Activated CD4-positive, alpha-beta memory T cell treated with anti-CD3 and anti-CD28 coated beads for 36 hours (primary cell): ENCODE measurements at regions not wholly inside any gene's neighbourhood (a gene's known extent, or its start where the extent isn't known, plus 50 kb on each side); places are given as distances from the start of the nearest gene placed in this dataset.

Experiments
- CTCF ChIA-PET: fragments of 350-600 bp; sonication (Branson Sonifier 250); formaldehyde crosslinking; loops from one replicate; lab custom pipeline; 2021; ENCODE audit warnings: antibody characterized with exemption, inconsistent platforms; lab: Charles Lee
- POLR2A ChIA-PET: fragments of 350-600 bp; sonication (Branson Sonifier 250); formaldehyde crosslinking; loops from one replicate; lab custom pipeline; 2021; ENCODE audit warnings: antibody characterized with exemption; lab: Charles Lee
- DNase-seq: peaks from one replicate; pipeline ENCODE4 v3.0.0-alpha.2; 2020
- H3K27ac Mint-ChIP-seq: one replicate; pipeline ENCODE4 v1.8.0; 2021; ENCODE audit warnings: mixed read lengths
- H3K27me3 Mint-ChIP-seq: one replicate; pipeline ENCODE4 v1.8.0; 2021; ENCODE audit warnings: mixed read lengths
- H3K36me3 Mint-ChIP-seq: one replicate; pipeline ENCODE4 v1.8.0; 2021; ENCODE audit warnings: mixed read lengths
- H3K4me1 Mint-ChIP-seq: one replicate; pipeline ENCODE4 v1.8.0; 2021; ENCODE audit warnings: low read depth, mixed read lengths
- H3K4me3 Mint-ChIP-seq: one replicate; pipeline ENCODE4 v1.8.0; 2021; ENCODE audit warnings: mild to moderate bottlenecking, mixed read lengths
- H3K9me3 Mint-ChIP-seq: one replicate; pipeline ENCODE4 v1.8.0; 2021; ENCODE audit warnings: mixed read lengths
- intact Hi-C: fragments of 100-400 bp; cut with micrococcal nuclease; formaldehyde crosslinking; loops from one replicate; pipeline ENCODE4 v1.15.1; 2023

DNA sequence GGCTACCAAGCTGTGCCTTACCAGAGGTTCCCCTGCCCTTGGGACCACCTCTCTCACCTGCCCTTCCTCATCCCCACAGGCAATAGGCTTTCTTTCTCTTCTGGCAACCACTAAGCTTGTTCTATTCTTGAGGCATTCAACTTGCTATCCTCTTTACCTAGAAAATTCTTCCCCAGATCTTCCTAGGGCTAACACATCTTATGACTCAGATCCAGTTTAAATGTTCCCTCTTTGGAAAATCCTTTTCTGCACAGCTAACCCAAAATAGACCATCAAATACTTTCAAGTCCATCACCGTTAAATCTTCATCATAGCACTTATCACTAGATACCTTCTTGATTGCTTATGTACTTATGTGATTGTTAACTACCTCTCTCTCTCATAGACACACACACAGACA is 93.7 kb downstream of the ENC1 start:
- intact Hi-C loops, result no loop called here
- H3K9me3 Mint-ChIP-seq, result no peaks in the 10 kb centered on the region
- H3K27ac Mint-ChIP-seq, result no peak overlapping the region
- H3K36me3 Mint-ChIP-seq, result no peaks in the 10 kb centered on the region
- POLR2A ChIA-PET, result no interaction called here
- peaks cover 4% of the 10 kb centered on the region for H3K27me3 Mint-ChIP-seq
- no peak for DNase-seq
- H3K4me1 Mint-ChIP-seq, result no peaks in the 10 kb centered on the region
- CTCF ChIA-PET, result no interaction called here
- H3K4me3 Mint-ChIP-seq, result no peak overlapping the region

- DNase-seq, result no peak
- ChIA-PET CTCF (no interaction called here), POLR2A (no interaction called here)
- H3K4me3 Mint-ChIP-seq, result no peak overlapping the region
- peaks cover 5% of the 10 kb centered on the region for H3K27me3 Mint-ChIP-seq
- H3K9me3 Mint-ChIP-seq, result no peaks in the 10 kb centered on the region
- H3K27ac Mint-ChIP-seq, result no peak overlapping the region
- H3K4me1 Mint-ChIP-seq, result no peaks in the 10 kb centered on the region
- H3K36me3 Mint-ChIP-seq, result no peaks in the 10 kb centered on the region
- intact Hi-C loops, result no loop called here
Observed at GRCh38 chr5:74544811-74545210, 95.7 kb downstream of the ENC1 start.

DNA sequence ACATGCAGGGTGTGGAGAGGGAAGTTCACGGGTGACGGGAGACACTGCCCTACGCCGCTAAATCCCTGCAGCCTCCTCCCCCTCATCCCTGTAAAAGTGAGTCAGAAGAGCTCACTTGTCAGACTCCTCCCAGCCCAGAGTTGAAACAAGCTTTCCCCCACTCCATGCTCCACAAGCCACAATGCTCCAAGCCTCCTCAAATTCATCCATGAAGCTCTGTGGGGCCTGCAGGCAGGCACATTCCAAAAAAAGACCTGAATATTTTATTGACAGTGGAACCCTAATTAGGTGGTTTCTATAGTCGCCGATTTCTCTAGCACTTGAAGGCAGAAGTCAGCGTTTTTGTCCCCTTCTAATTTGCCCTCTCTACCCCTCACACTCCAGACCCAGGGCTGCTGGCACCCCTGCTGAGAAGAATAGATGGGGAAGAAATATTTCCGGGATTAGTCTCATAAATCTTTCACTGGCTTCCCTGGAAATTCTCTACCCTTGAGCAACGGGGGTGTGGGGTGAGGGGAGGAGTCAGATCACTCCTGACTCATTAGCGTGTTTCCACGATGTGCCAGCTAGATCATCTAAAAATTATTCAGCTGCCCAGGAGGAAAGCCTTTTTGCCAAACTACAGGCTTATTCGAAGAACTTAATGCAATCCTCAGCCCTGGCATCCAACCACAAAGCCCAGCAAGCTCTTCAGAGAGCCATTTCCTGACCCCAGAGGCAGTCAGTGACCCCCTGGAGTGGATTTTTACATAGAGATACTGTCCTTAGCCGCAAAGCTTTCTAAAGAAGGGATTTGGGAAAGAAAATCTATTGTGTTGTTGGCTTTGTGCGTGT is 97.1 kb downstream of the ENC1 start:
- CTCF ChIA-PET, result no interaction called here

GRCh38 chr5:74542482-74542881 is 98.0 kb downstream of the ENC1 start:
- POLR2A ChIA-PET, result no interaction called here
- Mint-ChIP-seq H3K27ac (no peak overlapping the region), H3K36me3 (no peaks in the 10 kb centered on the region), H3K27me3 (peaks cover 10% of the 10 kb centered on the region), H3K4me3 (no peak overlapping the region), H3K9me3 (no peaks in the 10 kb centered on the region), H3K4me1 (no peaks in the 10 kb centered on the region)
- CTCF ChIA-PET, result no interaction called here
- intact Hi-C loops, result no loop called here
- no peak for DNase-seq

More for the DNA sequence above, 97.1 kb downstream of the ENC1 start:
- POLR2A ChIA-PET, result no interaction called here
- Mint-ChIP-seq H3K9me3 (no peaks in the 10 kb centered on the region), H3K27ac (no peak overlapping the region), H3K4me3 (no peak overlapping the region), H3K36me3 (no peaks in the 10 kb centered on the region), H3K27me3 (peaks cover 7% of the 10 kb centered on the region), H3K4me1 (no peaks in the 10 kb centered on the region)
- intact Hi-C loops, result no loop called here
- no peak for DNase-seq

DNA sequence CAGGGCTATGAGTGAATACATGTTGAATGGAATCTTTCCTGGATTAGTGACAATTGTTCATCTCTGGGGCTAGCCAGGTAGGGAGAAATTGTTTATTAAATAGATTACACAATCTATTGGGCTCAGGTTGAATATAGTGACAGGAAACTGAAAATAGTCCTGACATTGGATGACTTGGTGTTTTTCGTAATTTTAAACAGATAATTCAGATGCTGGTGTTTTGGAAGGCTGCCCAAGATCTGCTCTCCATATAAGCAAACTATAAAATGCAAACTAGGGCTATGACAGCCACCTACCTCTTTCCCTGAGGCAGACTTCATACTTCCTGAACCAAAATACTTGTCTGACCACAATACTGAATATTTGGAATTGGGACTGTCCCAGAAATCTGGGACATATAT is 99.1 kb downstream of the ENC1 start:
- intact Hi-C loops, result no loop called here
- H3K4me3 Mint-ChIP-seq, result no peak overlapping the region
- H3K4me1 Mint-ChIP-seq, result no peaks in the 10 kb centered on the region
- no peaks in the 10 kb centered on the region for H3K9me3 Mint-ChIP-seq
- ChIA-PET CTCF (no interaction called here), POLR2A (interaction anchor here (0.5 kb wide), 1 partner anchor 25 kb away, joined by 3 read pairs; no protein-coding TSS in a partner anchor)
- peaks cover 10% of the 10 kb centered on the region for H3K27me3 Mint-ChIP-seq
- DNase-seq, result no peak
- H3K27ac Mint-ChIP-seq, result no peak overlapping the region
- H3K36me3 Mint-ChIP-seq, result no peaks in the 10 kb centered on the region

- H3K4me1 Mint-ChIP-seq, result no peaks in the 10 kb centered on the region
- peaks cover 1% of the 10 kb centered on the region for H3K9me3 Mint-ChIP-seq
- no peak for DNase-seq
- H3K27me3 Mint-ChIP-seq, result peaks cover 10% of the 10 kb centered on the region
- no peak overlapping the region for H3K4me3 Mint-ChIP-seq
- POLR2A ChIA-PET, result interaction anchor here (0.7 kb wide), 1 partner anchor 1752 kb away, joined by 4 read pairs; no protein-coding TSS in a partner anchor
- H3K27ac Mint-ChIP-seq, result no peak overlapping the region
- CTCF ChIA-PET, result no interaction called here
- intact Hi-C loops, result no loop called here
- no peaks in the 10 kb centered on the region for H3K36me3 Mint-ChIP-seq
Observed at GRCh38 chr5:74540622-74541021, 99.9 kb downstream of the ENC1 start.

DNA sequence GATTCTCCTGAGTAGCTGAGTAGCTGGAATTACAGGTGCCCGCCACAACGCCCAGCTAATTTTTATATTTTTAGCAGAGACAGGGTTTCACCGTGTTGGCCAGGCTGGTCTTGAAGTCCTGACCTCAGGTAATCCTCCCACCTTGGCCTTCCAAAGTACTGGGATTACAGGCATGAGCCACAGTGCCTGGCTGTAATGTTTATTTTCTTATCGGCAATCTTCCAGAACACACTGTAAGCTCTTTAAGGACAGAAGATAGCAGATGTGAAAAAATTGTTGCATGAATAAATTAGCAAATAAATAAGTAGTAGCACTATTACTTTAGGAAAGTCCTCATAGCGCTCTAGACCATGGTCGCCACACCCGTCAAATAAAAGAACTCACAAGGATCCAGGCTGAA is 100.5 kb downstream of the ENC1 start:
- Mint-ChIP-seq H3K27ac (no peak overlapping the region), H3K9me3 (peaks cover 4% of the 10 kb centered on the region), H3K4me3 (no peak overlapping the region), H3K36me3 (no peaks in the 10 kb centered on the region), H3K4me1 (no peaks in the 10 kb centered on the region), H3K27me3 (peaks cover 10% of the 10 kb centered on the region)
- ChIA-PET POLR2A (no interaction called here), CTCF (no interaction called here)
- intact Hi-C loops, result no loop called here
- DNase-seq, result no peak

GRCh38 chr5:74538206-74538661 is 102.3 kb downstream of the ENC1 start:
- no peak overlapping the region for H3K27ac Mint-ChIP-seq

DNA sequence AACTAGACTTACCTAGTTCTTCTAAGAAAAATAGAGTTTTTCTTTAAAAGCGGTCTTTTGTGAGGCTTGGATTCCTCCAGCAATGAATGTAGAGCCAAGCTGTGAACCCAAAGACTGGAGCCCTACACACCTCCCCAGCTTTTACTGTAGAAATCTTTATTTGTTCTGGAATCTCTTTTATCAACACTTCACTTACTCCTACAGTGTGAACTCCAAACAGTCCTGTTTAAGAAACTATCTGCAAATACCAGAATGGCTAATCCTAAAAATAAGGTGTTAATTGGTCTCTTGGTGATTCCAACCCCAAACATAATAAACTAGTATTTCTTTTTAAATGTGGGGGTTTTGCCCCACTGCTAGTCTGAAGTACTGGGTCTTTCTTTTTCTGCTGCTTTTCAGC is 103.9 kb downstream of the ENC1 start:
- no peak for DNase-seq
- intact Hi-C loops, result no loop called here
- Mint-ChIP-seq H3K27ac (no peak overlapping the region), H3K4me3 (no peak overlapping the region), H3K36me3 (no peaks in the 10 kb centered on the region), H3K4me1 (no peaks in the 10 kb centered on the region), H3K9me3 (peaks cover 23% of the 10 kb centered on the region), H3K27me3 (peaks cover 6% of the 10 kb centered on the region)
- POLR2A ChIA-PET, result no interaction called here
- CTCF ChIA-PET, result no interaction called here

More at GRCh38 chr5:74538206-74538661, 102.3 kb downstream of the ENC1 start:
- CTCF ChIA-PET, result no interaction called here
- intact Hi-C loops, result no loop called here
- POLR2A ChIA-PET, result no interaction called here
- Mint-ChIP-seq H3K27me3 (peaks cover 9% of the 10 kb centered on the region), H3K4me1 (no peaks in the 10 kb centered on the region), H3K4me3 (no peak overlapping the region), H3K9me3 (peaks cover 18% of the 10 kb centered on the region), H3K36me3 (no peaks in the 10 kb centered on the region)
- no peak for DNase-seq

GRCh38 chr5:74535926-74536325 is 104.6 kb downstream of the ENC1 start:
- ChIA-PET POLR2A (no interaction called here), CTCF (no interaction called here)
- Mint-ChIP-seq H3K4me3 (no peak overlapping the region), H3K27me3 (peaks cover 6% of the 10 kb centered on the region), H3K4me1 (no peaks in the 10 kb centered on the region), H3K9me3 (peaks cover 23% of the 10 kb centered on the region), H3K27ac (no peak overlapping the region), H3K36me3 (no peaks in the 10 kb centered on the region)
- intact Hi-C loops, result no loop called here
- no peak for DNase-seq

DNA sequence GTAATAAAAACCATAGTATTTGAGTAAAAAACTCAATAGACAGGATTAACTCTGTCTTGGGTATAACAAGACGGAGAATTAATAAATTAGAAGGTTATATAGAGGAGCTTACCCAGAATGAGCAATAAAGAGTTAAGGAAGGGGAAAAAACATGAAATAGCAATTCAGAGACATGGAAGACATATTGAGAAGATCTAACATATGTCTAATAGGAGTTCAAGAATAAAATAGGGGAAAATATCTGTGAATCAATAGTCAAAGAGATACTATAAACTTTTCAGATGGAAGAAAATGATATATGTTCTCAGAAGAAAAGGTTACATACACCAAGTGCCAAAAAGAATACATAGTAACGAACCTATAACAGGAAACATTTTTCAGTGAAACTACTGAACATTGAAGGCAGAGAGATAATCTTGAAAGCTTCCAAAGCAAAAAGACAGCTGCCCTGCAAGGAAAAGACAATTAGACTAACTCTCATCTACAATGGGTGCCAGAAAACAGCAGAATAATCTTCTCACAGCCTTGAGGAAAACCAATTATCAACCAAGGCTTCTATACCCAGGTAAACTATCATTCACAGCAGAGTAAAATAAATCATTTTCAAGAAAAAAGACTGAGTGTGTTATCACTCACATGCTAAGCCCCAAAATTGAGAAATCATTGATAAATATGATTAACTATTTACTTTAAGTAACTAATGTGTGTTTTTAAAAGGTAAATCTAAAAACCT is 106.0 kb downstream of the ENC1 start:
- no peak for DNase-seq
- peaks cover 5% of the 10 kb centered on the region for H3K27me3 Mint-ChIP-seq
- H3K27ac Mint-ChIP-seq, result no peak overlapping the region
- ChIA-PET POLR2A (no interaction called here), CTCF (interaction anchor here (0.6 kb wide), 1 partner anchor 70 kb away, joined by 3 read pairs; no protein-coding TSS in a partner anchor)
- H3K4me1 Mint-ChIP-seq, result no peaks in the 10 kb centered on the region
- H3K36me3 Mint-ChIP-seq, result no peaks in the 10 kb centered on the region
- H3K9me3 Mint-ChIP-seq, result peaks cover 23% of the 10 kb centered on the region
- H3K4me3 Mint-ChIP-seq, result no peak overlapping the region
- intact Hi-C loops, result no loop called here

DNA sequence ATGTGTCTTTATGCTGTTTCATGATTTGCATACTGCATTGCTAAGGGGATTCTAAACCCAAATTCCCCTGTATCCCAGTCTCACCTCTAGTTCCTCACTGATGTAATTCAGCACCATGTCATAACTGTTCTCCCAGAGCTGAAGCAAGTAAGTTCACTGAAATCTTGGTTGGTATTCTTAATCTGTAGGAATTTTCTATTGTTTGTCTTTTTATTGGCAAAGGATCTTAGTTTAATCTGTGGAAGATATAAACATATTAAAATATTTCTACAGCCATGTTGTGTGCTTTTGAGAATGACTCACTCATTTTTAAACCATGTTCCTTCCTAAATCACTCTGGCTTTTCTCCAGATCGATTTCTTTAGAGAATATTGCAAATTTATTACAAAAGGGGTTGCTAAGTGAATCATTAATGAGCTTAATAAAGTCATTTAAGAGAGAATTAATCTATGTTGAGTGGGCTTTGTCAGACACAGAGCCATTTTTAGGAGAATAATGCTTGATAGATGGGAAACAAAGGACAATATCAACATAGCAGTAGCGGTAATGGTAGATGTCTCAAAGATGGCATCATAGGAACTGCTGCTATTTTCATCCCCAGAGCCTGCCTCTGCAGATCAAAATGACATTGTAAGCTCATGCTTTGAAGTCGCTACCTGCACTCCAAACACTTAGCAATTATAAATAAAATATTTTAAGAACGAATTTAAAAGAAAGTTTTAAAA is 110.0 kb downstream of the ENC1 start:
- H3K36me3 Mint-ChIP-seq, result no peaks in the 10 kb centered on the region
- DNase-seq, result no peak
- CTCF ChIA-PET, result no interaction called here
- intact Hi-C loops, result no loop called here
- H3K4me3 Mint-ChIP-seq, result no peak overlapping the region
- POLR2A ChIA-PET, result no interaction called here
- H3K27me3 Mint-ChIP-seq, result no peaks in the 10 kb centered on the region
- no peak overlapping the region for H3K27ac Mint-ChIP-seq
- peaks cover 20% of the 10 kb centered on the region for H3K9me3 Mint-ChIP-seq
- no peaks in the 10 kb centered on the region for H3K4me1 Mint-ChIP-seq
